ENCODE measurements at regions not wholly inside any gene's neighbourhood (a gene's known extent, or its start where the extent isn't known, plus 50 kb on each side); places are given as distances from the start of the nearest gene placed in this dataset.

- DNase-seq (ENCODE audit: low spot score) = no peak
- no peak for ATAC-seq
- intact Hi-C loops (cut with DNase I) = no loop called here
Observed at GRCh38 chr6:146885708-146886457, 287.1 kb downstream of the ADGB start.

GRCh38 chr6:146886587-146887446 is 288.0 kb downstream of the ADGB start:
- DNase-seq (ENCODE audit: low spot score) = no peak
- ATAC-seq = no peak
- intact Hi-C loops (cut with DNase I) = no loop called here

- intact Hi-C loops (cut with DNase I) = no loop called here
- no peak for DNase-seq (ENCODE audit: low spot score)
- ATAC-seq = no peak
Observed at GRCh38 chr6:146887447-146888077, 288.8 kb downstream of the ADGB start.

GRCh38 chr6:146889303-146889702 is 290.5 kb downstream of the ADGB start:
- ATAC-seq = no peak
- intact Hi-C loops (cut with DNase I) = no loop called here
- no peak for DNase-seq (ENCODE audit: low spot score)

GRCh38 chr6:146890172-146890571 is 291.4 kb downstream of the ADGB start:
- no peak for DNase-seq (ENCODE audit: low spot score)
- intact Hi-C loops (cut with DNase I) = no loop called here
- ATAC-seq = no peak

- no peak for ATAC-seq
- intact Hi-C loops (cut with DNase I) = no loop called here
- no peak for DNase-seq (ENCODE audit: low spot score)
Observed at GRCh38 chr6:146890644-146891434, 292.1 kb downstream of the ADGB start.

GRCh38 chr6:146891615-146892265 is 293.0 kb downstream of the ADGB start:
- intact Hi-C loops (cut with DNase I) = no loop called here
- DNase-seq (ENCODE audit: low spot score) (no peak), ATAC-seq (no peak)

GRCh38 chr6:146892283-146892612 is 293.5 kb downstream of the ADGB start:
- DNase-seq (ENCODE audit: low spot score) (no peak), ATAC-seq (no peak)
- intact Hi-C loops (cut with DNase I) = no loop called here

- peak; percentile 62 for ATAC-seq
- DNase-seq (ENCODE audit: low spot score) = no peak
- intact Hi-C loops (cut with DNase I) = no loop called here
Observed at GRCh38 chr6:146892613-146893401, 294.0 kb downstream of the ADGB start.

- DNase-seq (ENCODE audit: low spot score) (no peak), ATAC-seq (no peak)
- intact Hi-C loops (cut with DNase I) = no loop called here
Observed at GRCh38 chr6:146893690-146894089, 294.9 kb downstream of the ADGB start.

- intact Hi-C loops (cut with DNase I) = no loop called here
- DNase-seq (ENCODE audit: low spot score) (no peak), ATAC-seq (no peak)
Observed at GRCh38 chr6:146894624-146895023, 295.9 kb downstream of the ADGB start.

GRCh38 chr6:146895101-146895771 is 296.5 kb downstream of the ADGB start:
- ATAC-seq (no peak), DNase-seq (ENCODE audit: low spot score) (no peak)
- intact Hi-C loops (cut with DNase I) = no loop called here

- intact Hi-C loops (cut with DNase I) = no loop called here
- DNase-seq (ENCODE audit: low spot score) (no peak), ATAC-seq (no peak)
Observed at GRCh38 chr6:146895772-146896061, 296.9 kb downstream of the ADGB start.

GRCh38 chr6:146896062-146896813 is 297.5 kb downstream of the ADGB start:
- no peak for DNase-seq (ENCODE audit: low spot score)
- intact Hi-C loops (cut with DNase I) = no loop called here

GRCh38 chr6:146896960-146897701 is 298.4 kb downstream of the ADGB start:
- ATAC-seq = no peak
- DNase-seq (ENCODE audit: low spot score) = no peak
- intact Hi-C loops (cut with DNase I) = no loop called here

More at GRCh38 chr6:146896062-146896813, 297.5 kb downstream of the ADGB start:
- ATAC-seq = no peak
